ENCODE measurements at regions not wholly inside any gene's neighbourhood (a gene's known extent, or its start where the extent isn't known, plus 50 kb on each side); places are given as distances from the start of the nearest gene placed in this dataset.

- Histone ChIP-seq H3K9me3 (no peaks in the 10 kb centered on the region), H3K27me3 (replicated peaks; ENCODE audit: insufficient read depth) (no peaks in the 10 kb centered on the region), H3K27ac (no peak overlapping the region), H3K4me1 (ENCODE audit: control insufficient read depth in 1 of 2, low read depth in 2 of 2) (peaks cover 0 to 6% of the 10 kb centered on the region in 2 donors), H3K4me3 (no peak overlapping the region), H3K36me3 (no peaks in the 10 kb centered on the region)
- no peak for TF ChIP-seq CTCF (IDR thresholded peaks at IDR 0.05)
- DNase-seq (ENCODE audit: low spot score) (no peak), ATAC-seq (ENCODE audit: insufficient number of reproducible peaks, low FRiP score, low read depth) (no peak)
Observed at GRCh38 chr10:45238896-45239295, 76.5 kb downstream of the OR13A1 start.

GRCh38 chr10:45239642-45240041, 75.8 kb downstream of the OR13A1 start:
- Histone ChIP-seq H3K9me3 (no peaks in the 10 kb centered on the region), H3K4me3 (no peak overlapping the region), H3K4me1 (ENCODE audit: control insufficient read depth in 1 of 2, low read depth in 2 of 2) (peaks cover 0 to 6% of the 10 kb centered on the region in 2 donors), H3K36me3 (no peaks in the 10 kb centered on the region), H3K27ac (no peak overlapping the region), H3K27me3 (replicated peaks; ENCODE audit: insufficient read depth) (no peaks in the 10 kb centered on the region)
- DNase-seq (ENCODE audit: low spot score), result no peak
- no peak for TF ChIP-seq CTCF (IDR thresholded peaks at IDR 0.05)
- no peak for ATAC-seq (ENCODE audit: insufficient number of reproducible peaks, low FRiP score, low read depth)

DNA sequence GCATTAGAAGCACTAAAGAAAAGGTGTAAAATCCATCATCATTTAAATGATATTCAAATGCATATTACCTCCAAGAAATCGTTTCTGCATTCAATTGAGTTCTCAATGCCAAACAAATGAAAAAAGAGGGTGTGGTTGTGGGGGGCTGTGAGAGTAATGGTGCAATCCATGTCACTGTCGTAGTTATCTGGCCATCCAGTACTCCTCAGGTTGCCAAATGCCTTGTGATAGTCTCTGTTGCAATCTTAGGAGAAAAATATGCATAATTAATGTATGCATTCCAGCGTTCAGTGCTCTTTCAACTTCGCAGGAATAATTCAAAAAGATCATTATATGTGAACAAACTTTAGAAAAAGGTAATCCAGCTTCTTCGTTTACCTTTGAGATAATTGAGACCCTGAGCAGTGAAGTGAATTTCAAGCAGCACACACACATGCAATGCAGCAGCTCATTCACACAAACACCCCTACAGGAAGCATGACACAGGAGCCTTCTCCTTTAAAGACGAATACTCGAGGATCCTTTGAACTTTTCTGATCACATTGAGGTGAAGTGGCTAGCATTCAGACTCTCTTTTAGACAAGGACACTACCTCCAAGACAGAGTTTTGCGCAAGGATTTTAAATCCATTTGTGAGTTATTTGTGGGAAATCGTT, 73.4 kb downstream of the OR13A1 start:
- no peaks in the 10 kb centered on the region for H3K9me3 ChIP-seq
- no peak overlapping the region for H3K4me3 ChIP-seq
- TF ChIP-seq CTCF (IDR thresholded peaks at IDR 0.05), result no peak
- DNase-seq (ENCODE audit: low spot score), result no peak
- no peaks in the 10 kb centered on the region for H3K4me1 ChIP-seq (ENCODE audit: control insufficient read depth in 1 of 2, low read depth in 2 of 2)
- H3K27ac ChIP-seq, result no peak overlapping the region
- H3K27me3 ChIP-seq (replicated peaks; ENCODE audit: insufficient read depth), result no peaks in the 10 kb centered on the region
- no peaks in the 10 kb centered on the region for H3K36me3 ChIP-seq
- ATAC-seq (ENCODE audit: insufficient number of reproducible peaks, low FRiP score, low read depth), result no peak

GRCh38 chr10:45243261-45243660, 72.1 kb downstream of the OR13A1 start:
- Histone ChIP-seq H3K9me3 (no peaks in the 10 kb centered on the region), H3K27ac (no peak overlapping the region), H3K4me3 (no peak overlapping the region), H3K36me3 (no peaks in the 10 kb centered on the region), H3K4me1 (ENCODE audit: control insufficient read depth in 1 of 2, low read depth in 2 of 2) (no peaks in the 10 kb centered on the region), H3K27me3 (replicated peaks; ENCODE audit: insufficient read depth) (no peaks in the 10 kb centered on the region)
- TF ChIP-seq CTCF (IDR thresholded peaks at IDR 0.05), result no peak
- DNase-seq (ENCODE audit: low spot score) (no peak), ATAC-seq (ENCODE audit: insufficient number of reproducible peaks, low FRiP score, low read depth) (no peak)

GRCh38 chr10:45246522-45246921, 68.9 kb downstream of the OR13A1 start:
- Histone ChIP-seq H3K27ac (no peak overlapping the region), H3K9me3 (no peaks in the 10 kb centered on the region), H3K4me1 (ENCODE audit: control insufficient read depth in 1 of 2, low read depth in 2 of 2) (peaks cover 0 to 6% of the 10 kb centered on the region in 2 donors), H3K36me3 (no peaks in the 10 kb centered on the region), H3K27me3 (replicated peaks; ENCODE audit: insufficient read depth) (no peaks in the 10 kb centered on the region), H3K4me3 (no peak overlapping the region)
- no peak for DNase-seq (ENCODE audit: low spot score)
- no peak for ATAC-seq (ENCODE audit: insufficient number of reproducible peaks, low FRiP score, low read depth)
- TF ChIP-seq CTCF (IDR thresholded peaks at IDR 0.05), result no peak
